ENCODE measurements at regions not wholly inside any gene's neighbourhood (a gene's known extent, or its start where the extent isn't known, plus 50 kb on each side); places are given as distances from the start of the nearest gene placed in this dataset.
"Not testable (repeated sequence)": the region's sequence is repeated elsewhere in the genome, so short reads cannot be mapped to it uniquely, and the experiment has no call there.

DNA sequence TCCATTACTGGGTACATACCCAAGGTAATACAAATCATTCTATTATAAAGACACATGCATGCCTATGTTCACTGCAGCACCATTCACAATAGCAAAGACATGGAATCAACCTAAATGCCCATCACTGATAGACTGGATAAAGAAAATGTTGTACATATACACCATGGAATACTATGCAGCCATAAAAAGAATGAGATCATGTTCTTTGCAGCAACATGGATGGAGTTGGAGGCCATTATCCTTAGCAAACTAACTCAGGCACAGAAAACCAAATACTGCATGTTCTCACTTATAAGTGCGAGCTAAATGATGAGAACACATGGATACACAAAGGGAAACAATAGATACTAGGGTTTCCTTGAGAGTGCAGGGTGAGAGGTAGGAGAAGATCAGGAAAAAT is 146.8 kb downstream of the IBTK start:
- H3K27me3 ChIP-seq; H3K4me1 ChIP-seq (ENCODE audit: insufficient read depth); intact Hi-C loops (cut with DNase I); H3K9me3 ChIP-seq; H3K4me3 ChIP-seq; H3K27ac ChIP-seq; H3K36me3 ChIP-seq; DNase-seq: not testable (repeated sequence)
- 91 to 94% (median 92%) methylated on average over 1 of the region's 1 CpG for WGBS, 3 donors

GRCh38 chr6:82097676-82098075 is 149.9 kb downstream of the IBTK start:
- Histone ChIP-seq H3K27me3 (no peaks in the 10 kb centered on the region), H3K27ac (no peak overlapping the region), H3K9me3 (no peaks in the 10 kb centered on the region), H3K36me3 (no peaks in the 10 kb centered on the region), H3K4me3 (no peak overlapping the region), H3K4me1 (ENCODE audit: insufficient read depth) (no peaks in the 10 kb centered on the region)
- intact Hi-C loops (cut with DNase I): no loop called here
- DNase-seq: no peak
- WGBS, 3 donors: 84 to 85% (median 84%) methylated on average over 2 of the region's 2 CpGs
- no peak for TF ChIP-seq POLR2A (IDR thresholded peaks at IDR 0.05)
- TF ChIP-seq, protein P1, sequence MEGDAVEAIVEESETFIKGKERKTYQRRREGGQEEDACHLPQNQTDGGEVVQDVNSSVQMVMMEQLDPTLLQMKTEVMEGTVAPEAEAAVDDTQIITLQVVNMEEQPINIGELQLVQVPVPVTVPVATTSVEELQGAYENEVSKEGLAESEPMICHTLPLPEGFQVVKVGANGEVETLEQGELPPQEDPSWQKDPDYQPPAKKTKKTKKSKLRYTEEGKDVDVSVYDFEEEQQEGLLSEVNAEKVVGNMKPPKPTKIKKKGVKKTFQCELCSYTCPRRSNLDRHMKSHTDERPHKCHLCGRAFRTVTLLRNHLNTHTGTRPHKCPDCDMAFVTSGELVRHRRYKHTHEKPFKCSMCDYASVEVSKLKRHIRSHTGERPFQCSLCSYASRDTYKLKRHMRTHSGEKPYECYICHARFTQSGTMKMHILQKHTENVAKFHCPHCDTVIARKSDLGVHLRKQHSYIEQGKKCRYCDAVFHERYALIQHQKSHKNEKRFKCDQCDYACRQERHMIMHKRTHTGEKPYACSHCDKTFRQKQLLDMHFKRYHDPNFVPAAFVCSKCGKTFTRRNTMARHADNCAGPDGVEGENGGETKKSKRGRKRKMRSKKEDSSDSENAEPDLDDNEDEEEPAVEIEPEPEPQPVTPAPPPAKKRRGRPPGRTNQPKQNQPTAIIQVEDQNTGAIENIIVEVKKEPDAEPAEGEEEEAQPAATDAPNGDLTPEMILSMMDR (IDR thresholded peaks at IDR 0.05): no peak
- TF ChIP-seq EP300 (IDR thresholded peaks at IDR 0.05): no peak

DNA sequence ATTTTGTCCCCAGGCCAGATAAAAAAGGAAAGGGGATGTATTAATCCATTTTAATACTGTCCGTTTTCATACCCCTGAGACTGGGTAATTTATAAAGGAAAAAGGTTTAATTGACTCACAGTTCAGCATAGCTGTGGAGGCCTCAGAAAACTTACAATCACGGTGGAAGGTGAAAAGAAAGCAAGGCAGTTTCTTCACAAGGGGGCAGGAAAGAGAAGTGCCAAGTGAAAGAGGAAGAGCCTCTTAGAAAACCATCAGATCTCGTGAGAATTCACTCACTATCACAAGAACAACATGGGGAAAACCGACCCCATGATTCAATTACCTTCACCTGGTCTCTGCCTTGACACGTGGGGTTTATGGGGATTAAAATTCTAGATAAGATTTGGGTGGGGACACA is 152.5 kb downstream of the IBTK start:
- H3K36me3 ChIP-seq: no peaks in the 10 kb centered on the region
- TF ChIP-seq POLR2A (IDR thresholded peaks at IDR 0.05): no peak
- TF ChIP-seq, protein P1 (IDR thresholded peaks at IDR 0.05): no peak
- no peak for TF ChIP-seq EP300 (IDR thresholded peaks at IDR 0.05)

DNA sequence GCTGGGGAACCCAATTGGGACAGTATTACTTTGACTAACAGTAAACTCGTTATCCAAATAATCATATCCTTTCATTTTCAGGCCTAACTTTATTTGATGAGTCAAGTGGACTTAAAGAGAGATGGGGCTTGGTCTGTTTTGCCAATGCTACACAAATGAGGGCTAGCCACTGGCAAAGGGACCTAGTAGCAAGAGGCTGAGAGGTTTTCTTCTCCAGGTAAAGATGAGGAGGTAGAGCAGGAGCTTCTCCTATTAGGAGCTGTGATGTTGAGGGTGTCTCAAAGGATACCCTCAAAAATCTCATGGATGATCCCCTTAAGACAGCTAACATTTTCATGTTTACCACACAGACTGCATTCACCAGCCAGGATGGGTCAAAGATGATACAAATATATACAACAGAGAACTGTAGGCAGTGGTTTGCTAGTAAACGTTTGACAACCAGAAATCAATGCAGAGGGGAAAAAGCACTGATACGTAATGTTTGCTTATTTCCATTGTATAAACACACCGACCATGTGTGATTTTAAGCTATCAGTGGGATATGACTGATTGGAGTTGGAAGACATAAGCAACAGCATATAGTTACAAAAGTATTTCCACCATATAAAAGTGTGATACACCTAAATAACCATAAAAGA is 153.3 kb downstream of the IBTK start:
- WGBS, 3 donors: 73 to 78% (median 77%) methylated on average over 4 of the region's 4 CpGs
- TF ChIP-seq, protein P1 (IDR thresholded peaks at IDR 0.05): no peak
- no peak for TF ChIP-seq POLR2A (IDR thresholded peaks at IDR 0.05)
- H3K9me3 ChIP-seq: no peaks in the 10 kb centered on the region
- H3K4me3 ChIP-seq: no peak overlapping the region
- H3K27me3 ChIP-seq: no peaks in the 10 kb centered on the region
- H3K36me3 ChIP-seq: no peaks in the 10 kb centered on the region
- no peaks in the 10 kb centered on the region for H3K4me1 ChIP-seq (ENCODE audit: insufficient read depth)
- no peak overlapping the region for H3K27ac ChIP-seq
- DNase-seq: no peak
- intact Hi-C loops (cut with DNase I): no loop called here

More for the DNA sequence above, 152.5 kb downstream of the IBTK start:
- H3K4me1 ChIP-seq (ENCODE audit: insufficient read depth): no peaks in the 10 kb centered on the region
- H3K27ac ChIP-seq: no peak overlapping the region
- 62 to 66% (median 65%) methylated on average over 5 of the region's 5 CpGs for WGBS, 3 donors
- no peaks in the 10 kb centered on the region for H3K27me3 ChIP-seq
- intact Hi-C loops (cut with DNase I): no loop called here
- H3K4me3 ChIP-seq: no peak overlapping the region
- no peak for DNase-seq
- H3K9me3 ChIP-seq: no peaks in the 10 kb centered on the region

DNA sequence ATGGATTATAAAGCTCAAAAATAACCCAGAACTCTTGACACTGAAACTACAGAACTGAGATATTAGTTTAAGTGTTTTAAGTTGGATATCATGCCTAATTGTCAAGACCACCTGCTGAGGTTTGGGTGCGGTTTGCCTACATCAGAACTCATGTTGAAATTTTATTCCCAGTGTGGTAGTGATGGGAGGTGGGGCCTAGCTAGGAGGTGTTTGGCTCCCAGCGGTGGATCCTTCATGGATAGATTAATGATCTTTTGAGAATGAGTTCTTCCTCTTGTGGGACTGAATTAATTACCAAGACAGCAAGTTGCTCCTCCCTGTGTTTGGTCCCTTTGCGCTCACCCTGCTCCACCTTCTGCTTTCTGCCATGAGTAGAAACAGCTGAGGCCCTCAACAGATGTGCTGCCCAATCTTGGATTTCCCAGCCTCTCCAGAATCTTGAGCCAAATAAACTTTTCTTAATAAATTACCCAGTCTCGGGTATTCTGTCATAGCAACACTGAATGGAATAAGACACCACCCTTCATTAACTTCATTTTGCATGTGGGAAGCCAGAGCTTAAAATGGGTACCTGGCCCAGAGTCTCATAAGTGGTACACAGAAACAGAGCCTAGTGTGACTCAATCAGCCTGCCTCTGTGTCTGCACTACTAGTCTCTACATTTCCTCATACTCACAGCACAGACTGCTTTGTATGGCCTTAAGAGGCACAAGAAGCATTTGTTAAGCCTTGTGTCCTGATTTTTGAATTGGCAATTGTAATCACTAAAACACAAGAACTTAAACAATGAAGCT is 158.4 kb downstream of the IBTK start:
- no peak overlapping the region for H3K27ac ChIP-seq
- WGBS, 3 donors: 70 to 79% (median 75%) methylated on average over 4 of the region's 4 CpGs
- intact Hi-C loops (cut with DNase I): no loop called here

More for the DNA sequence above, 158.4 kb downstream of the IBTK start:
- Histone ChIP-seq H3K36me3 (no peaks in the 10 kb centered on the region), H3K4me3 (no peak overlapping the region), H3K27me3 (no peaks in the 10 kb centered on the region), H3K4me1 (ENCODE audit: insufficient read depth) (no peaks in the 10 kb centered on the region), H3K9me3 (no peaks in the 10 kb centered on the region)
- DNase-seq: no peak
- TF ChIP-seq, protein P1 (IDR thresholded peaks at IDR 0.05): no peak
- TF ChIP-seq POLR2A (IDR thresholded peaks at IDR 0.05) (no peak), EP300 (IDR thresholded peaks at IDR 0.05) (no peak)
